GM18873 (cell line): ENCODE measurements at regions not wholly inside any gene's neighbourhood (a gene's known extent, or its start where the extent isn't known, plus 50 kb on each side); places are given as distances from the start of the nearest gene placed in this dataset.
"Not testable (repeated sequence)": the region's sequence is repeated elsewhere in the genome, so short reads cannot be mapped to it uniquely, and the experiment has no call there.

Experiments used
- ATAC-seq: cut with Tn5 transposase; IDR thresholded peaks from one replicate; pipeline ENCODE4 v1.9.1; 2021; ENCODE audit warnings: mild to moderate bottlenecking, moderate library complexity, moderate number of reproducible peaks; ENCODE audit not compliant: unreplicated experiment, low FRiP score

- no peak for ATAC-seq
Observed at GRCh38 chr3:95212117-95212516, 1149.3 kb downstream of the NSUN3 start.

- no peak for ATAC-seq
Observed at GRCh38 chr3:95215437-95215957, 1152.6 kb downstream of the NSUN3 start.

- ATAC-seq: no peak
Observed at GRCh38 chr3:95217661-95218060, 1154.8 kb downstream of the NSUN3 start.

- no peak for ATAC-seq
Observed at GRCh38 chr3:95218484-95218883, 1155.6 kb downstream of the NSUN3 start.

GRCh38 chr3:95226437-95226836, 1163.6 kb downstream of the NSUN3 start:
- ATAC-seq: no peak

GRCh38 chr3:95227092-95227491, 1164.2 kb downstream of the NSUN3 start:
- ATAC-seq: no peak

GRCh38 chr3:95228416-95228815, 1165.6 kb downstream of the NSUN3 start:
- no peak for ATAC-seq

- ATAC-seq: no peak
Observed at GRCh38 chr3:95235916-95236315, 1173.1 kb downstream of the NSUN3 start.

GRCh38 chr3:95237783-95238182, 1174.9 kb downstream of the NSUN3 start:
- ATAC-seq: no peak

GRCh38 chr3:95240395-95240794, 1177.5 kb downstream of the NSUN3 start:
- no peak for ATAC-seq

- not testable (repeated sequence) for ATAC-seq
Observed at GRCh38 chr3:95241256-95241655, 1178.4 kb downstream of the NSUN3 start.

GRCh38 chr3:95246413-95246812, 1183.6 kb downstream of the NSUN3 start:
- ATAC-seq: no peak

GRCh38 chr3:95254061-95254460, 1191.2 kb downstream of the NSUN3 start:
- no peak for ATAC-seq

GRCh38 chr3:95254758-95255157, 1191.9 kb downstream of the NSUN3 start:
- ATAC-seq: no peak

GRCh38 chr3:95265129-95265528, 1202.3 kb downstream of the NSUN3 start:
- ATAC-seq: no peak

- ATAC-seq: no peak
Observed at GRCh38 chr3:95271395-95271794, 1208.5 kb downstream of the NSUN3 start.

GRCh38 chr3:95272166-95272565, 1209.3 kb downstream of the NSUN3 start:
- ATAC-seq: no peak

GRCh38 chr3:95272781-95273180, 1209.9 kb downstream of the NSUN3 start:
- no peak for ATAC-seq

GRCh38 chr3:95277613-95278012, 1214.8 kb downstream of the NSUN3 start:
- no peak for ATAC-seq

- ATAC-seq: no peak
Observed at GRCh38 chr3:95280711-95281352, 1218.0 kb downstream of the NSUN3 start.

GRCh38 chr3:95289295-95289694, 1226.4 kb downstream of the NSUN3 start:
- no peak for ATAC-seq

GRCh38 chr3:95297581-95297980, 1234.7 kb downstream of the NSUN3 start:
- ATAC-seq: no peak

GRCh38 chr3:95302044-95302443, 1239.2 kb downstream of the NSUN3 start:
- no peak for ATAC-seq
